Spleen (tissue), 7 donors: ENCODE measurements at regions not wholly inside any gene's neighbourhood (a gene's known extent, or its start where the extent isn't known, plus 50 kb on each side); places are given as distances from the start of the nearest gene placed in this dataset.

Source experiments
- POLR2A ChIP-seq, 3 donors: fragments of 450-650 bp; IDR thresholded peaks; one replicate each; pipeline ENCODE4 v1.5.1; 2017; ENCODE audit warnings: antibody characterized with exemption in 3 of 3, mild to moderate bottlenecking in 1 of 3
- TF ChIP-seq, protein P1 (sequence below), 11 experiments: fragments of 200-600 bp in 7 of 11; fragments of 450-650 bp in 4 of 11; sonication (generic) in 4 of 11; IDR thresholded peaks in 8 of 11; conservative IDR thresholded peaks in 3 of 11; 1 replicate in 7 of 11; 2 replicates in 4 of 11; pipeline versions ENCODE4 v1.4.0 to v1.8.0; 2016 to 2021; ENCODE audit warnings: antibody characterized with exemption in 11 of 11, inconsistent platforms in 4 of 11, mild to moderate bottlenecking in 1 of 11
- donor health status: DM: no; HTN: no; CAD: no; lungs with moderate emphysema.
- donor health status: DM: no; HTN: no; CAD: no.
- donor health status: DM: no; HTN: no; CAD: no.

DNA sequence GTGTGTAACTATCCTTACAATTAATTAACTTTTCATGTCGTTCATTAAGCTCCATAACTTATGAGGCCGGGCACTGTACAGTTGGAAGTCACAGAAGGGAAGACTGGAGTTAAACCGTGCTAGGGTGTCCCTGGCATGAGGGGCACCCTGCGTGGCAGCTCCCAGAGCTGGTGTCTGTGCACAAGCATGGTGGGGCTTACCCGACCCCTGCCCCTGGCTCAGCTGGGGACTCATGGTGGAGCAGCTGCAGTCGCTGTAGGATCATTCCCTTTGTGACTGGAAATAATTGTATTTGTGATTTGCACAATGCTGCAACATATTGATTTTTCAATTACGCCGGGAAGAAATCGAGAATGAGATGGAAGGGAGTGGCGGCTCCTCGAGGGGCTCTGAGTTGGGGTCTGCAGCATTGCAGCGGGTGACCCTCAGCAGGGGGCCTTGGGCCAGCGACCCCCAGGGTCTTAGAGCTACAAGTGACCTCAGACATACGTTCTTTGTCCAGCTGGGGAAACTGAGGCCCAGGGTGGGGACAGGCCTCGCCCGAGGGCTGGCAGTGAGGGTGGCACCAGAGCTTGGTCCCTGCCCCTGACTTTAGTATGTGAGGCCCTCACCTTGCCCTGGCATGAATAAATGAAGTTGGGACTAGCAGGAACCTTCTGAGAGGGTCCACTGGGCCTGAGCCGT, 125.4 kb downstream of the KIF26A start:
- no peak for TF ChIP-seq POLR2A (IDR thresholded peaks at IDR 0.05)
- TF ChIP-seq, protein P1, sequence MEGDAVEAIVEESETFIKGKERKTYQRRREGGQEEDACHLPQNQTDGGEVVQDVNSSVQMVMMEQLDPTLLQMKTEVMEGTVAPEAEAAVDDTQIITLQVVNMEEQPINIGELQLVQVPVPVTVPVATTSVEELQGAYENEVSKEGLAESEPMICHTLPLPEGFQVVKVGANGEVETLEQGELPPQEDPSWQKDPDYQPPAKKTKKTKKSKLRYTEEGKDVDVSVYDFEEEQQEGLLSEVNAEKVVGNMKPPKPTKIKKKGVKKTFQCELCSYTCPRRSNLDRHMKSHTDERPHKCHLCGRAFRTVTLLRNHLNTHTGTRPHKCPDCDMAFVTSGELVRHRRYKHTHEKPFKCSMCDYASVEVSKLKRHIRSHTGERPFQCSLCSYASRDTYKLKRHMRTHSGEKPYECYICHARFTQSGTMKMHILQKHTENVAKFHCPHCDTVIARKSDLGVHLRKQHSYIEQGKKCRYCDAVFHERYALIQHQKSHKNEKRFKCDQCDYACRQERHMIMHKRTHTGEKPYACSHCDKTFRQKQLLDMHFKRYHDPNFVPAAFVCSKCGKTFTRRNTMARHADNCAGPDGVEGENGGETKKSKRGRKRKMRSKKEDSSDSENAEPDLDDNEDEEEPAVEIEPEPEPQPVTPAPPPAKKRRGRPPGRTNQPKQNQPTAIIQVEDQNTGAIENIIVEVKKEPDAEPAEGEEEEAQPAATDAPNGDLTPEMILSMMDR (IDR thresholded peaks at IDR 0.05 in 8 of 11, conservative IDR thresholded peaks at IDR 0.05 in 3 of 11), result no peak
